ENCODE measurements at regions not wholly inside any gene's neighbourhood (a gene's known extent, or its start where the extent isn't known, plus 50 kb on each side); places are given as distances from the start of the nearest gene placed in this dataset.

DNA sequence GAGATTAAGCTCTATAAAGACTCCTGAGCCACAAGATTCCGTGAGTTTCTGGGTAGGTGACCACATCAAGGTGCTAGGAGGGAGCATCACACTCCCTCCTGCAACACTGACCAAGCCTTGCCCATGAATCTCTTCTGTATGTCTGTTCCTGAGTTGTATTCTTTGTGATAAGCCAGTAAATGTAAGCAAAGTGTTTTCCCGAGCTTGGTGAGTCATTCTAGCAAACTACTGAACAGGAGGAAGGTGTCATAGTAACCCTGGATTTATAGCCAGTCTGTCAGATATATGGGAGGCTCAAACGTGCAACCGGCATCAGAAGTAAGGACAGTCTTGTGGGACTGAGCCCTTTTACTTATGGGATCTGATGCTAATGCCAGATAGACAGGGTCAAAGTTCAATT is 346.1 kb upstream of the KYNU start:
- TF ChIP-seq, protein P1, sequence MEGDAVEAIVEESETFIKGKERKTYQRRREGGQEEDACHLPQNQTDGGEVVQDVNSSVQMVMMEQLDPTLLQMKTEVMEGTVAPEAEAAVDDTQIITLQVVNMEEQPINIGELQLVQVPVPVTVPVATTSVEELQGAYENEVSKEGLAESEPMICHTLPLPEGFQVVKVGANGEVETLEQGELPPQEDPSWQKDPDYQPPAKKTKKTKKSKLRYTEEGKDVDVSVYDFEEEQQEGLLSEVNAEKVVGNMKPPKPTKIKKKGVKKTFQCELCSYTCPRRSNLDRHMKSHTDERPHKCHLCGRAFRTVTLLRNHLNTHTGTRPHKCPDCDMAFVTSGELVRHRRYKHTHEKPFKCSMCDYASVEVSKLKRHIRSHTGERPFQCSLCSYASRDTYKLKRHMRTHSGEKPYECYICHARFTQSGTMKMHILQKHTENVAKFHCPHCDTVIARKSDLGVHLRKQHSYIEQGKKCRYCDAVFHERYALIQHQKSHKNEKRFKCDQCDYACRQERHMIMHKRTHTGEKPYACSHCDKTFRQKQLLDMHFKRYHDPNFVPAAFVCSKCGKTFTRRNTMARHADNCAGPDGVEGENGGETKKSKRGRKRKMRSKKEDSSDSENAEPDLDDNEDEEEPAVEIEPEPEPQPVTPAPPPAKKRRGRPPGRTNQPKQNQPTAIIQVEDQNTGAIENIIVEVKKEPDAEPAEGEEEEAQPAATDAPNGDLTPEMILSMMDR (conservative IDR thresholded peaks at IDR 0.05; ENCODE audit: low read length), result no peak
- no peak for TF ChIP-seq EZH2phosphoT487 (IDR thresholded peaks at IDR 0.05; ENCODE audit: borderline replicate concordance)
- H3K36me3 ChIP-seq (ENCODE audit: insufficient read depth, low read length), result no peaks in the 10 kb centered on the region

DNA sequence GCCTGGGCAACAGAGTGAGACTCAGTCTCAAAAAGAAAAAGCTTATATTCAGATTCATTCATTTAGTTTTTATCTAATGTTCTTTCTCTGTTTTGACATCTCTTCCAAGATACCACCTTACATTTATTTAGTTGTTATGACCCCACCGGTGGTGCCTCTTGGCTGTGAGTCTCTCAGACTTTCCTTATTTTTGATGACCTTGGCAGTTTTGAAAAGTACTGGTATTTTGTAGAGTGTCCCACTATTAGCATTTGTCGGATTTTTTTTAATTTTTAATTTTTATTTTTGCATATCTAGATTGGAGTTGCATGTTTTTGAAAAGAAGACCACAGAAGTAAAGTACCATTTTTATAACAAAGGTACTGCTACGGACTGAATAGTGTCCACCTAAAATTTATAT is 351.7 kb upstream of the KYNU start:
- Histone ChIP-seq H3K27me3 (ENCODE audit: insufficient read depth, low read length, poor library complexity, severe bottlenecking) (no peaks in the 10 kb centered on the region), H3K9me3 (ENCODE audit: insufficient read depth, low read depth, low read length) (no peaks in the 10 kb centered on the region), H3K4me1 (ENCODE audit: insufficient read depth, low read length, poor library complexity, severe bottlenecking) (no peaks in the 10 kb centered on the region), H3K4me2 (ENCODE audit: low read depth, low read length, poor library complexity, severe bottlenecking) (no peak overlapping the region), H3K79me2 (ENCODE audit: insufficient read depth, low read length) (no peaks in the 10 kb centered on the region), H2AFZ (ENCODE audit: low read length) (no peak overlapping the region), H4K20me1 (ENCODE audit: insufficient read depth, low read length, poor library complexity, severe bottlenecking) (no peaks in the 10 kb centered on the region), H3K9ac (ENCODE audit: low read depth, low read length, poor library complexity, severe bottlenecking) (no peak overlapping the region), H3K36me3 (ENCODE audit: insufficient read depth, low read length) (no peaks in the 10 kb centered on the region), H3F3A (ENCODE audit: low read depth) (no peaks in the 10 kb centered on the region), H3K9me2 (replicated peaks; ENCODE audit: low read depth, low read length) (no peaks in the 10 kb centered on the region), H3K4me3 (ENCODE audit: low read length, poor library complexity, severe bottlenecking) (no peak overlapping the region)
- no peak for TF ChIP-seq EZH2phosphoT487 (IDR thresholded peaks at IDR 0.05; ENCODE audit: borderline replicate concordance)
- TF ChIP-seq, protein P1 (conservative IDR thresholded peaks at IDR 0.05; ENCODE audit: low read length), result no peak

More for the DNA sequence above, 346.1 kb upstream of the KYNU start:
- Histone ChIP-seq H3F3A (ENCODE audit: low read depth) (no peaks in the 10 kb centered on the region), H3K9me3 (ENCODE audit: insufficient read depth, low read depth, low read length) (no peaks in the 10 kb centered on the region), H3K4me3 (ENCODE audit: low read length, poor library complexity, severe bottlenecking) (no peak overlapping the region), H3K4me1 (ENCODE audit: insufficient read depth, low read length, poor library complexity, severe bottlenecking) (no peaks in the 10 kb centered on the region), H4K20me1 (ENCODE audit: insufficient read depth, low read length, poor library complexity, severe bottlenecking) (no peaks in the 10 kb centered on the region), H3K79me2 (ENCODE audit: insufficient read depth, low read length) (no peaks in the 10 kb centered on the region), H3K9ac (ENCODE audit: low read depth, low read length, poor library complexity, severe bottlenecking) (no peak overlapping the region), H3K4me2 (ENCODE audit: low read depth, low read length, poor library complexity, severe bottlenecking) (no peak overlapping the region), H3K9me2 (replicated peaks; ENCODE audit: low read depth, low read length) (no peaks in the 10 kb centered on the region), H2AFZ (ENCODE audit: low read length) (no peak overlapping the region), H3K27me3 (ENCODE audit: insufficient read depth, low read length, poor library complexity, severe bottlenecking) (no peaks in the 10 kb centered on the region)

DNA sequence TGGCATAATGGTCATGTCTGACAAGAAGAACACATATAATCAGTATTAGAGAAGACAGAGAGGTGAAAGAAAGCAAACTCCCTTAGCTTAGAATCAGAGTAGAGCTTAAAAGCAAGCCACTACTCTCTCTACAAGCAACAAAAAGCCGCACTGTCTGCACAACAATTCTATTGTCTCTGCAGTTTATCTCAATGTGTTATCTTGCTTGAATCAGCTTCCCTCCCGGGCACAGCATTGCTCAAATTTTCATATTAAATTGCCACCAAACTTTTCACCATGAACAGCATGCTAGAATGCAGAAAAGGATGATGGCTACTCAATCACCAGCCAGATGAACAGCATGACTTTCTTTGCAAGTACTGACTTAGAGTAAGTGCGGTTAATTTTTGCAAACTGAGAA is 356.0 kb upstream of the KYNU start:
- Histone ChIP-seq H3K79me2 (ENCODE audit: insufficient read depth, low read length) (no peaks in the 10 kb centered on the region), H3K36me3 (ENCODE audit: insufficient read depth, low read length) (no peaks in the 10 kb centered on the region), H3K9me3 (ENCODE audit: insufficient read depth, low read depth, low read length) (no peaks in the 10 kb centered on the region), H2AFZ (ENCODE audit: low read length) (no peak overlapping the region), H3K9me2 (replicated peaks; ENCODE audit: low read depth, low read length) (no peaks in the 10 kb centered on the region), H3K4me1 (ENCODE audit: insufficient read depth, low read length, poor library complexity, severe bottlenecking) (no peaks in the 10 kb centered on the region), H3K27me3 (ENCODE audit: insufficient read depth, low read length, poor library complexity, severe bottlenecking) (no peaks in the 10 kb centered on the region), H3K9ac (ENCODE audit: low read depth, low read length, poor library complexity, severe bottlenecking) (no peak overlapping the region), H3F3A (ENCODE audit: low read depth) (no peaks in the 10 kb centered on the region), H3K4me3 (ENCODE audit: low read length, poor library complexity, severe bottlenecking) (no peak overlapping the region), H3K4me2 (ENCODE audit: low read depth, low read length, poor library complexity, severe bottlenecking) (no peak overlapping the region), H4K20me1 (ENCODE audit: insufficient read depth, low read length, poor library complexity, severe bottlenecking) (no peaks in the 10 kb centered on the region)
- TF ChIP-seq EZH2phosphoT487 (IDR thresholded peaks at IDR 0.05; ENCODE audit: borderline replicate concordance), result no peak
- TF ChIP-seq, protein P1 (conservative IDR thresholded peaks at IDR 0.05; ENCODE audit: low read length), result no peak

Data from Loucy (cell line).